ENCODE measurements at regions not wholly inside any gene's neighbourhood (a gene's known extent, or its start where the extent isn't known, plus 50 kb on each side); places are given as distances from the start of the nearest gene placed in this dataset.

DNA sequence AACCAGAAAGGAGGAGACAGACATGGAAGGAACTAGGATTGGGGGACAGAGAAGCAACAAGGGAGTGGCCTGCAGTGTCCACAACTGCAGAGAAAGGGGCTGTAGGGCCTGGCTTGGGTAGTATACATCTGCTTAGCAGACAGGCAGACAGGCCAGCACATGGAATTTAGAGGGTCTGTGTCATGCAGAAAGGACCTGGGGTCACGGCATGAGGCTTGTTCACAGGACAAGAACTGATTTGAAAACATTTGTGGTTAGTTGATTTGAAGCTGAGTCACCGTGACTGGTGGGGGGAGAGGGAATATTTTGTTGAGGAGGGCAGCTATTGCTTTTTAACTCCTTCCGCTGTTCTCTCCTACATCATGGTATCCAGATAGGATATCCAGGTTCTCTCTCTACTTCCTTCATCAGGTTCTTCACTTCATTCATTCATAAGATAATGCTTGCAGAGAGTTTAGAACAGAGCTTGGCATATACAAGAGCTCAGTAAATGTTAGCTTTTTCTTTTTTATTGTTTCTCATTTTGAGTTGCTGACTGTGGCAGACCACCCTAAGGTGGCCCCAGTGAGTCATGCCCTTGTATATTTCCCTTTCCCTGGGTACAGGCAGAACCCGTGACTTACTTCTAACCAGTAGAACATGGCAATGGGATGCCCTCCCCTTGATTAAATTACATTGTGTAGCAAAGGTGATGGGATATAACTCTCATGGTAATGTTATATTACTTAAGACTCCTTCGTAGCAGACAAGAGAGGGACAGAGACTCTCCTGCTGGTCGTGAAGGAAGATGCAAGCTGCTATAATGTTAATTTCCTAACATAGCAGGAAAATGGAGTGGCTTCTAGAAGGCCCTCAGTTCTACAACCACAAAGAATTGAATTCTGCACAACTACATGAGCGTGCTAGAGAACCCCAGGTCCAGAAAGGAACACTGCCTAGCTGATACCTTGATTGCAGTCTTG, 95.0 kb upstream of the NMNAT3 start:
- no peak for TF ChIP-seq POLR2AphosphoS5 (IDR thresholded peaks at IDR 0.05; ENCODE audit: low read depth, low read length)
- TF ChIP-seq REST (IDR thresholded peaks at IDR 0.05; ENCODE audit: insufficient read depth in 1 of 2, low read depth in 2 of 2, low read length in 2 of 2), result no peak
- no peak for TF ChIP-seq TAF1 (IDR thresholded peaks at IDR 0.05; ENCODE audit: borderline replicate concordance, insufficient read depth, low read length)

Measured in PFSK-1 (cell line).